ENCODE measurements at regions not wholly inside any gene's neighbourhood (a gene's known extent, or its start where the extent isn't known, plus 50 kb on each side); places are given as distances from the start of the nearest gene placed in this dataset.

- H3K9me3 ChIP-seq = no peaks in the 10 kb centered on the region
- intact Hi-C loops (cut with DNase I; ENCODE audit: low total_unique reads) (no loop called here), in situ Hi-C loops (cut with MboI; ENCODE audit: low pct_ligation_motif_present in 1 of 4, low pct_unique_long_range_greater_than_20kb in 1 of 4, low sequenced_read_pairs in 3 of 4) (no loop called here)
- 70 to 80% methylated on average over 4 of the region's 4 CpGs for WGBS, 2 donors (ENCODE audit: low coverage in 1 of 2)
- H3K4me3 ChIP-seq = no peak overlapping the region
- no peak for DNase-seq
- no peaks in the 10 kb centered on the region for H3K36me3 ChIP-seq
- H3K27ac ChIP-seq = no peak overlapping the region
- no peaks in the 10 kb centered on the region for H3K27me3 ChIP-seq
- TF ChIP-seq CTCF (IDR thresholded peaks at IDR 0.05) = no peak
- no peak for TF ChIP-seq POLR2A (IDR thresholded peaks at IDR 0.05)
- no peak for TF ChIP-seq POLR2AphosphoS5 (IDR thresholded peaks at IDR 0.05)
- TF ChIP-seq EP300 (IDR thresholded peaks at IDR 0.05; ENCODE audit: low read depth) = no peak
- no peaks in the 10 kb centered on the region for H3K4me1 ChIP-seq
Measured at GRCh38 chr13:60794751-60795150, 397.7 kb downstream of the TDRD3 start.

GRCh38 chr13:60790620-60791019 lies 393.6 kb downstream of the TDRD3 start:
- DNase-seq = no peak
- no peak overlapping the region for H3K4me3 ChIP-seq
- H3K9me3 ChIP-seq = no peaks in the 10 kb centered on the region
- TF ChIP-seq POLR2A (IDR thresholded peaks at IDR 0.05) = no peak
- TF ChIP-seq EP300 (IDR thresholded peaks at IDR 0.05; ENCODE audit: low read depth) = no peak
- no peak for TF ChIP-seq CTCF (IDR thresholded peaks at IDR 0.05)
- TF ChIP-seq POLR2AphosphoS5 (IDR thresholded peaks at IDR 0.05) = no peak
- intact Hi-C loops (cut with DNase I; ENCODE audit: low total_unique reads) = no loop called here
- H3K4me1 ChIP-seq = no peaks in the 10 kb centered on the region
- no peaks in the 10 kb centered on the region for H3K36me3 ChIP-seq
- peak overlapping the region in 1 of 4 donors; percentile 24 for H3K27ac ChIP-seq
- no peaks in the 10 kb centered on the region for H3K27me3 ChIP-seq
- in situ Hi-C loops (cut with MboI; ENCODE audit: low pct_ligation_motif_present in 1 of 4, low pct_unique_long_range_greater_than_20kb in 1 of 4, low sequenced_read_pairs in 3 of 4) = no loop called here
- 79 to 82% methylated on average over 2 to 5 of the region's 5 CpGs for WGBS, 2 donors (ENCODE audit: low coverage in 1 of 2)

- H3K36me3 ChIP-seq = no peaks in the 10 kb centered on the region
- no peaks in the 10 kb centered on the region for H3K9me3 ChIP-seq
- 75 to 100% methylated on average over 1 to 3 of the region's 3 CpGs for WGBS, 2 donors (ENCODE audit: low coverage in 1 of 2)
- TF ChIP-seq POLR2AphosphoS5 (IDR thresholded peaks at IDR 0.05) (no peak), CTCF (IDR thresholded peaks at IDR 0.05) (no peak), POLR2A (IDR thresholded peaks at IDR 0.05) (no peak), EP300 (IDR thresholded peaks at IDR 0.05; ENCODE audit: low read depth) (no peak)
- DNase-seq = no peak
- intact Hi-C loops (cut with DNase I; ENCODE audit: low total_unique reads) = no loop called here
- H3K27me3 ChIP-seq = no peaks in the 10 kb centered on the region
- no peaks in the 10 kb centered on the region for H3K4me1 ChIP-seq
- in situ Hi-C loops (cut with MboI; ENCODE audit: low pct_ligation_motif_present in 1 of 4, low pct_unique_long_range_greater_than_20kb in 1 of 4, low sequenced_read_pairs in 3 of 4) = no loop called here
- H3K27ac ChIP-seq = no peak overlapping the region
- no peak overlapping the region for H3K4me3 ChIP-seq
Measured at GRCh38 chr13:60788156-60788829, 391.3 kb downstream of the TDRD3 start.

GRCh38 chr13:60787083-60787482 lies 390.1 kb downstream of the TDRD3 start:
- TF ChIP-seq CTCF (IDR thresholded peaks at IDR 0.05) (no peak), POLR2AphosphoS5 (IDR thresholded peaks at IDR 0.05) (no peak), EP300 (IDR thresholded peaks at IDR 0.05; ENCODE audit: low read depth) (no peak), POLR2A (IDR thresholded peaks at IDR 0.05) (no peak)
- in situ Hi-C loops (cut with MboI; ENCODE audit: low pct_ligation_motif_present in 1 of 4, low pct_unique_long_range_greater_than_20kb in 1 of 4, low sequenced_read_pairs in 3 of 4) (no loop called here), intact Hi-C loops (cut with DNase I; ENCODE audit: low total_unique reads) (no loop called here)
- no peaks in the 10 kb centered on the region for H3K27me3 ChIP-seq
- H3K4me3 ChIP-seq = no peak overlapping the region
- no peak for DNase-seq
- no peaks in the 10 kb centered on the region for H3K4me1 ChIP-seq
- no peaks in the 10 kb centered on the region for H3K9me3 ChIP-seq
- no peaks in the 10 kb centered on the region for H3K36me3 ChIP-seq
- H3K27ac ChIP-seq = no peak overlapping the region

Measured in transverse colon (tissue), 4 donors.